ENCODE measurements at regions not wholly inside any gene's neighbourhood (a gene's known extent, or its start where the extent isn't known, plus 50 kb on each side); places are given as distances from the start of the nearest gene placed in this dataset.

- TF ChIP-seq EZH2 (IDR thresholded peaks at IDR 0.05; ENCODE audit: borderline replicate concordance, low read depth, low read length, severe bottlenecking) (no peak), CTCF (IDR thresholded peaks at IDR 0.05; ENCODE audit: borderline replicate concordance, extremely low read depth, low read length, poor library complexity, severe bottlenecking) (no peak)
Measured at GRCh38 chr5:30928956-30929355, 264.5 kb upstream of the CDH6 start.

Data from DND-41 (cell line).